ENCODE measurements at regions not wholly inside any gene's neighbourhood (a gene's known extent, or its start where the extent isn't known, plus 50 kb on each side); places are given as distances from the start of the nearest gene placed in this dataset.

GRCh38 chr2:174669336-174669735 is 71.7 kb upstream of the WIPF1 start:
- H3K9me3 ChIP-seq, result peaks cover 38% of the 10 kb centered on the region
- H3K9ac ChIP-seq, result no peak overlapping the region
- H3K27ac ChIP-seq, result no peak overlapping the region
- H4K20me1 ChIP-seq, result no peaks in the 10 kb centered on the region
- no peak overlapping the region for H3K4me2 ChIP-seq
- no peak overlapping the region for H3K4me3 ChIP-seq
- H3K4me1 ChIP-seq, result no peaks in the 10 kb centered on the region
- no peak for TF ChIP-seq Cebpa-rat (IDR thresholded peaks at IDR 0.05)
- no peaks in the 10 kb centered on the region for H3K27me3 ChIP-seq
- H3K36me3 ChIP-seq, result no peaks in the 10 kb centered on the region

GRCh38 chr2:174668075-174668474 is 70.5 kb upstream of the WIPF1 start:
- no peak overlapping the region for H3K4me3 ChIP-seq
- peaks cover 33% of the 10 kb centered on the region for H3K9me3 ChIP-seq
- H3K9ac ChIP-seq, result no peak overlapping the region
- TF ChIP-seq Cebpa-rat (IDR thresholded peaks at IDR 0.05), result no peak
- no peaks in the 10 kb centered on the region for H3K4me1 ChIP-seq
- no peaks in the 10 kb centered on the region for H4K20me1 ChIP-seq
- no peak overlapping the region for H3K27ac ChIP-seq
- H3K4me2 ChIP-seq, result no peak overlapping the region
- H3K36me3 ChIP-seq, result no peaks in the 10 kb centered on the region
- no peaks in the 10 kb centered on the region for H3K27me3 ChIP-seq

GRCh38 chr2:174667250-174667860 is 69.8 kb upstream of the WIPF1 start:
- no peak overlapping the region for H3K27ac ChIP-seq
- no peak overlapping the region for H3K9ac ChIP-seq
- no peaks in the 10 kb centered on the region for H4K20me1 ChIP-seq
- no peaks in the 10 kb centered on the region for H3K27me3 ChIP-seq
- H3K9me3 ChIP-seq, result peaks cover 25% of the 10 kb centered on the region
- no peak for TF ChIP-seq Cebpa-rat (IDR thresholded peaks at IDR 0.05)
- H3K4me2 ChIP-seq, result no peak overlapping the region
- no peaks in the 10 kb centered on the region for H3K36me3 ChIP-seq
- no peak overlapping the region for H3K4me3 ChIP-seq
- no peaks in the 10 kb centered on the region for H3K4me1 ChIP-seq

GRCh38 chr2:174666845-174667244 is 69.2 kb upstream of the WIPF1 start:
- H3K27ac ChIP-seq, result no peak overlapping the region

GRCh38 chr2:174666312-174666711 is 68.7 kb upstream of the WIPF1 start:
- Histone ChIP-seq H3K4me2 (no peak overlapping the region), H3K4me3 (no peak overlapping the region), H3K4me1 (no peaks in the 10 kb centered on the region)

More at GRCh38 chr2:174666845-174667244, 69.2 kb upstream of the WIPF1 start:
- no peaks in the 10 kb centered on the region for H3K27me3 ChIP-seq
- no peaks in the 10 kb centered on the region for H4K20me1 ChIP-seq
- no peaks in the 10 kb centered on the region for H3K4me1 ChIP-seq
- H3K36me3 ChIP-seq, result no peaks in the 10 kb centered on the region
- H3K4me3 ChIP-seq, result no peak overlapping the region
- no peak overlapping the region for H3K9ac ChIP-seq
- H3K9me3 ChIP-seq, result peaks cover 20% of the 10 kb centered on the region
- H3K4me2 ChIP-seq, result no peak overlapping the region
- no peak for TF ChIP-seq Cebpa-rat (IDR thresholded peaks at IDR 0.05)

GRCh38 chr2:174664084-174664759 is 66.6 kb upstream of the WIPF1 start:
- Histone ChIP-seq H3K4me1 (no peaks in the 10 kb centered on the region), H3K4me2 (no peak overlapping the region), H3K9ac (no peak overlapping the region), H4K20me1 (no peaks in the 10 kb centered on the region), H3K9me3 (no peaks in the 10 kb centered on the region), H3K27me3 (no peaks in the 10 kb centered on the region), H3K27ac (no peak overlapping the region), H3K4me3 (no peak overlapping the region), H3K36me3 (no peaks in the 10 kb centered on the region)
- no peak for TF ChIP-seq Cebpa-rat (IDR thresholded peaks at IDR 0.05)

More at GRCh38 chr2:174666312-174666711, 68.7 kb upstream of the WIPF1 start:
- H3K36me3 ChIP-seq, result no peaks in the 10 kb centered on the region
- no peaks in the 10 kb centered on the region for H3K27me3 ChIP-seq
- H3K9me3 ChIP-seq, result peaks cover 15% of the 10 kb centered on the region
- no peaks in the 10 kb centered on the region for H4K20me1 ChIP-seq
- no peak for TF ChIP-seq Cebpa-rat (IDR thresholded peaks at IDR 0.05)
- no peak overlapping the region for H3K27ac ChIP-seq
- no peak overlapping the region for H3K9ac ChIP-seq

- Histone ChIP-seq H3K27me3 (no peaks in the 10 kb centered on the region), H3K9ac (no peak overlapping the region), H3K9me3 (no peaks in the 10 kb centered on the region), H3K27ac (no peak overlapping the region), H3K36me3 (no peaks in the 10 kb centered on the region), H4K20me1 (no peaks in the 10 kb centered on the region), H3K4me1 (no peaks in the 10 kb centered on the region), H3K4me3 (no peak overlapping the region), H3K4me2 (no peak overlapping the region)
- TF ChIP-seq Cebpa-rat (IDR thresholded peaks at IDR 0.05), result no peak
Measured at GRCh38 chr2:174663550-174663949, 65.9 kb upstream of the WIPF1 start.

GRCh38 chr2:174662859-174663258 is 65.3 kb upstream of the WIPF1 start:
- Histone ChIP-seq H3K4me2 (no peak overlapping the region), H3K27ac (no peak overlapping the region), H3K27me3 (no peaks in the 10 kb centered on the region)

GRCh38 chr2:174662459-174662858 is 64.9 kb upstream of the WIPF1 start:
- no peak overlapping the region for H3K27ac ChIP-seq
- no peak overlapping the region for H3K4me2 ChIP-seq
- H4K20me1 ChIP-seq, result no peaks in the 10 kb centered on the region
- TF ChIP-seq Cebpa-rat (IDR thresholded peaks at IDR 0.05), result no peak
- H3K9me3 ChIP-seq, result no peaks in the 10 kb centered on the region
- H3K36me3 ChIP-seq, result no peaks in the 10 kb centered on the region
- H3K4me3 ChIP-seq, result no peak overlapping the region
- H3K9ac ChIP-seq, result no peak overlapping the region
- H3K27me3 ChIP-seq, result no peaks in the 10 kb centered on the region
- no peaks in the 10 kb centered on the region for H3K4me1 ChIP-seq

More at GRCh38 chr2:174662859-174663258, 65.3 kb upstream of the WIPF1 start:
- no peak for TF ChIP-seq Cebpa-rat (IDR thresholded peaks at IDR 0.05)
- H4K20me1 ChIP-seq, result no peaks in the 10 kb centered on the region
- no peak overlapping the region for H3K4me3 ChIP-seq
- no peaks in the 10 kb centered on the region for H3K9me3 ChIP-seq
- H3K4me1 ChIP-seq, result no peaks in the 10 kb centered on the region
- H3K9ac ChIP-seq, result no peak overlapping the region
- H3K36me3 ChIP-seq, result no peaks in the 10 kb centered on the region

GRCh38 chr2:174660984-174661675 is 63.5 kb upstream of the WIPF1 start:
- Histone ChIP-seq H3K36me3 (no peaks in the 10 kb centered on the region), H3K9me3 (peaks cover under 1% of the 10 kb centered on the region; the same call in 1 of the 2 replicates), H3K4me3 (no peak overlapping the region), H3K9ac (no peak overlapping the region), H3K27ac (no peak overlapping the region), H4K20me1 (no peaks in the 10 kb centered on the region), H3K4me1 (no peaks in the 10 kb centered on the region), H3K27me3 (no peaks in the 10 kb centered on the region), H3K4me2 (no peak overlapping the region)
- no peak for TF ChIP-seq Cebpa-rat (IDR thresholded peaks at IDR 0.05)

All from BLaER1 (cell line).